Loucy (cell line): ENCODE measurements at regions not wholly inside any gene's neighbourhood (a gene's known extent, or its start where the extent isn't known, plus 50 kb on each side); places are given as distances from the start of the nearest gene placed in this dataset.

Experiments used
- H2AFZ ChIP-seq: fragments of 200-600 bp; sonication (generic); 2 replicates; pipeline ENCODE4 v1.6.0; 2016; ENCODE audit warnings: antibody characterized with exemption, mild to moderate bottlenecking, low read length, moderate library complexity
- H3F3A ChIP-seq: fragments of 200-600 bp; 2 replicates; pipeline ENCODE4 v1.6.0; 2016; ENCODE audit warnings: antibody characterized with exemption, low read depth, mild to moderate bottlenecking
- H3K27me3 ChIP-seq: fragments of 200-600 bp; sonication (generic); 2 replicates; pipeline ENCODE4 v1.6.1; 2014; ENCODE audit warnings: low read length, mild to moderate bottlenecking; ENCODE audit not compliant: insufficient read depth, poor library complexity, severe bottlenecking
- H3K36me3 ChIP-seq: fragments of 200-600 bp; sonication (generic); 2 replicates; pipeline ENCODE4 v1.6.1; 2016; ENCODE audit warnings: low read length; ENCODE audit not compliant: insufficient read depth
- H3K4me1 ChIP-seq: fragments of 200-600 bp; sonication (generic); 2 replicates; pipeline ENCODE4 v1.5.1; 2014; ENCODE audit warnings: low read length, mild to moderate bottlenecking; ENCODE audit not compliant: insufficient read depth, poor library complexity, severe bottlenecking
- H3K4me2 ChIP-seq: fragments of 200-600 bp; sonication (generic); 2 replicates; pipeline ENCODE4 v1.6.0; 2014; ENCODE audit warnings: antibody characterized with exemption, low read length, low read depth, mild to moderate bottlenecking; ENCODE audit not compliant: poor library complexity, severe bottlenecking
- H3K4me3 ChIP-seq: fragments of 200-600 bp; sonication (generic); 2 replicates; pipeline ENCODE4 v1.5.1; 2014; ENCODE audit warnings: low read length, mild to moderate bottlenecking, mixed read lengths; ENCODE audit not compliant: poor library complexity, severe bottlenecking
- H3K79me2 ChIP-seq: fragments of 200-600 bp; sonication (generic); 2 replicates; pipeline ENCODE4 v1.6.1; 2014; ENCODE audit warnings: low read length; ENCODE audit not compliant: insufficient read depth
- H3K9ac ChIP-seq: fragments of 200-600 bp; sonication (generic); 2 replicates; pipeline ENCODE4 v1.6.0; 2014; ENCODE audit warnings: mild to moderate bottlenecking, low read depth, low read length, moderate library complexity; ENCODE audit not compliant: poor library complexity, severe bottlenecking
- H3K9me2 ChIP-seq: fragments of 200-600 bp; sonication (generic); replicated peaks from 2 replicates; pipeline ENCODE4 v1.6.1; 2016; ENCODE audit warnings: low read depth, low read length, mixed read lengths
- H3K9me3 ChIP-seq: fragments of 200-600 bp; sonication (generic); 2 replicates; pipeline ENCODE4 v1.6.1; 2014; ENCODE audit warnings: mild to moderate bottlenecking, antibody characterized with exemption, low read length, low read depth; ENCODE audit not compliant: insufficient read depth
- H4K20me1 ChIP-seq: fragments of 200-600 bp; sonication (generic); 2 replicates; pipeline ENCODE4 v1.6.0; 2014; ENCODE audit warnings: antibody characterized with exemption, low read length, mild to moderate bottlenecking; ENCODE audit not compliant: insufficient read depth, poor library complexity, severe bottlenecking
- EZH2phosphoT487 ChIP-seq: fragments of 200-600 bp; IDR thresholded peaks from 2 replicates; pipeline ENCODE4 v1.6.1; 2018; ENCODE audit warnings: antibody characterized with exemption, mild to moderate bottlenecking, moderate library complexity, borderline replicate concordance
- TF ChIP-seq, protein P1 (sequence below): fragments of 200-600 bp; sonication (generic); conservative IDR thresholded peaks from 2 replicates; pipeline ENCODE4 v1.5.1; 2014; ENCODE audit warnings: mild to moderate bottlenecking, antibody characterized with exemption, low read length

DNA sequence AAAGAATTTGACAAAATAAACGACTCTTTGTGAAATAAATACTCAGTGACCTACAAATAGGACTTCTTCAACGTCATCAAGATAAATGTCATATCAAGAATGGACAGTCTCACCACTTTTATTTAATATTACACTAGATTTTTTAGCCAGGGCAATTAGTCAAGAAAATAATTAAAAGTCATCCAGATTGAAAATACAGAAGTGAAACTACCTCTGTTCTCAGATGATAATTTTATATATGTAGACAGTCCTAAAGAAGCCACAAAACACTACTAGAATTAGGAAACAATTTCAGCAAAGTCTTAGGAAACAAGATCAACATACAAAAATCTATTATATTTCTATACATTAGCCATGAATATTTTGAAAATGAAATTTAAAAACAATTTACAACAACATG is 689.6 kb upstream of the SEL1L start:
- Histone ChIP-seq H4K20me1 (no peaks in the 10 kb centered on the region), H3K27me3 (no peaks in the 10 kb centered on the region), H3K4me1 (no peaks in the 10 kb centered on the region), H3K79me2 (no peaks in the 10 kb centered on the region), H3K4me2 (no peak overlapping the region), H3K4me3 (no peak overlapping the region), H3F3A (no peaks in the 10 kb centered on the region), H2AFZ (no peak overlapping the region), H3K36me3 (no peaks in the 10 kb centered on the region), H3K9me3 (no peaks in the 10 kb centered on the region), H3K9me2 (no peaks in the 10 kb centered on the region), H3K9ac (no peak overlapping the region)
- TF ChIP-seq EZH2phosphoT487: no peak

DNA sequence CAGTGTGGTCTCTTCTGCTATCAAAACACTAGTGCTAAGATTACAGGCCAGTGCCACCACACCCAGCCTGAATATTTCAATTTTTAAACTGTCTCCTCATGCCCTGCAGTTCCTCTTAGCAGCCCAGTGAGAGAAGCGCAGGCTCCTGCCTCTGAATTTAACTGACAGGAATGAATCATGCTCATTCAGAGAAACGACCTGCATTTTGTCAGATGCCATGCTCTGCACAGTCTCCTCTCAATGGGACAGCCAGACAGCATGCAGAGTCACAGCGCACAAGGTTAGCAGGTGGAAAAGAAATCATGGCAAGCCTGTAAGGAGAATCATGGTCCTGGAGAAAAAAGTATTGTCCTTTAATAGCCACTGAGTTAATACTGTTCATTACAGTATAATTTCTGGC is 691.0 kb upstream of the SEL1L start:
- no peaks in the 10 kb centered on the region for H3K9me2 ChIP-seq
- H3K79me2 ChIP-seq: no peaks in the 10 kb centered on the region
- H3K27me3 ChIP-seq: no peaks in the 10 kb centered on the region
- no peaks in the 10 kb centered on the region for H3K36me3 ChIP-seq
- no peaks in the 10 kb centered on the region for H3K4me1 ChIP-seq
- H4K20me1 ChIP-seq: no peaks in the 10 kb centered on the region
- TF ChIP-seq EZH2phosphoT487: no peak
- TF ChIP-seq, protein P1, sequence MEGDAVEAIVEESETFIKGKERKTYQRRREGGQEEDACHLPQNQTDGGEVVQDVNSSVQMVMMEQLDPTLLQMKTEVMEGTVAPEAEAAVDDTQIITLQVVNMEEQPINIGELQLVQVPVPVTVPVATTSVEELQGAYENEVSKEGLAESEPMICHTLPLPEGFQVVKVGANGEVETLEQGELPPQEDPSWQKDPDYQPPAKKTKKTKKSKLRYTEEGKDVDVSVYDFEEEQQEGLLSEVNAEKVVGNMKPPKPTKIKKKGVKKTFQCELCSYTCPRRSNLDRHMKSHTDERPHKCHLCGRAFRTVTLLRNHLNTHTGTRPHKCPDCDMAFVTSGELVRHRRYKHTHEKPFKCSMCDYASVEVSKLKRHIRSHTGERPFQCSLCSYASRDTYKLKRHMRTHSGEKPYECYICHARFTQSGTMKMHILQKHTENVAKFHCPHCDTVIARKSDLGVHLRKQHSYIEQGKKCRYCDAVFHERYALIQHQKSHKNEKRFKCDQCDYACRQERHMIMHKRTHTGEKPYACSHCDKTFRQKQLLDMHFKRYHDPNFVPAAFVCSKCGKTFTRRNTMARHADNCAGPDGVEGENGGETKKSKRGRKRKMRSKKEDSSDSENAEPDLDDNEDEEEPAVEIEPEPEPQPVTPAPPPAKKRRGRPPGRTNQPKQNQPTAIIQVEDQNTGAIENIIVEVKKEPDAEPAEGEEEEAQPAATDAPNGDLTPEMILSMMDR: no peak
- H3K9me3 ChIP-seq: no peaks in the 10 kb centered on the region
- no peak overlapping the region for H3K9ac ChIP-seq
- H3K4me3 ChIP-seq: no peak overlapping the region
- H2AFZ ChIP-seq: no peak overlapping the region
- H3F3A ChIP-seq: no peaks in the 10 kb centered on the region
- H3K4me2 ChIP-seq: no peak overlapping the region

DNA sequence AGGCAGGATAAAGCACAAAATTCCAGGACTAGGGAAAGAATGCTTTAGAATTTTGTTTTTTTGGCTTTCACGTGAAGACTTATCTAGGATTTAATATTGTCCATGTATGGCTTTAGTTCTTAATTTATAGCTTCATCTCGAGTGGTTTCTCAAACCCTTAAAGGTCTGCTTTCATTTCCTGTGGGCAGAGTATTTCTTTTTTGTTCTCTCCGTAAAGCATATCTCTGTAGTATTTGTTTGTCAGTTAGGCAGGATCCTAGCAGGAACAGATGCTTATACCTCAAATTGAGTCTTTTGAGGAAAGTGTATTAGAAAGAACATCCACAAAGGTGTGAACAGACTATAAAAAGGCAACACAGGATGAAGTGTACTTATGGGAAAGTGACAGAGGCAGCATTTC is 697.1 kb upstream of the SEL1L start:
- no peaks in the 10 kb centered on the region for H3K9me2 ChIP-seq
- no peaks in the 10 kb centered on the region for H3K4me1 ChIP-seq
- H3K9me3 ChIP-seq: no peaks in the 10 kb centered on the region
- H3K4me2 ChIP-seq: no peak overlapping the region
- H4K20me1 ChIP-seq: no peaks in the 10 kb centered on the region
- TF ChIP-seq EZH2phosphoT487: no peak
- TF ChIP-seq, protein P1: no peak
- H3K27me3 ChIP-seq: no peaks in the 10 kb centered on the region
- H3K36me3 ChIP-seq: no peaks in the 10 kb centered on the region
- no peak overlapping the region for H3K4me3 ChIP-seq
- no peaks in the 10 kb centered on the region for H3F3A ChIP-seq
- H2AFZ ChIP-seq: no peak overlapping the region
- no peak overlapping the region for H3K9ac ChIP-seq
- H3K79me2 ChIP-seq: no peaks in the 10 kb centered on the region

DNA sequence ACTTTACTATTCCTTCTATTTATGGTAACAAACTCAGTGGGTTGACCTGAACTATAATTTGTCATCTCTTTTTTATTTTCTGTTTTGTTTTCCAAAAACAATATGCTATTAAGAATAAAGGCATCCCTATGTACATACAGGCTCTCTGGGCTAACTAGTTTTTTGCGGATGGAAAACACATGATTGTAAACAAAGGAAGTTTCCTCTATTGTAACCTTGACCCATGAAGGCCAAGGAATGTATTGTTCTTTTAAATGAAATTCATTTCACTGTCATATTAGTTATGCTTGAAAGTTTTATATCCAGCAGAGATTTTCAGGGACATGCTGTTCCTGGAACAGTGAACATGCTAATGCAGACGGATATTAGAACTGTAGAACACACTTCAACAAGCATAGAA is 705.0 kb upstream of the SEL1L start:
- no peaks in the 10 kb centered on the region for H3K9me2 ChIP-seq
- H3K9ac ChIP-seq: no peak overlapping the region
- H3K79me2 ChIP-seq: no peaks in the 10 kb centered on the region
- no peak overlapping the region for H3K4me3 ChIP-seq
- H3K4me1 ChIP-seq: no peaks in the 10 kb centered on the region
- H3F3A ChIP-seq: no peaks in the 10 kb centered on the region
- no peaks in the 10 kb centered on the region for H3K9me3 ChIP-seq
- H2AFZ ChIP-seq: no peak overlapping the region
- H3K27me3 ChIP-seq: no peaks in the 10 kb centered on the region
- no peak for TF ChIP-seq EZH2phosphoT487
- TF ChIP-seq, protein P1: no peak
- no peaks in the 10 kb centered on the region for H3K36me3 ChIP-seq
- H3K4me2 ChIP-seq: no peak overlapping the region
- no peaks in the 10 kb centered on the region for H4K20me1 ChIP-seq
